Amniotic epithelial cell (primary cell): ENCODE measurements at regions not wholly inside any gene's neighbourhood (a gene's known extent, or its start where the extent isn't known, plus 50 kb on each side); places are given as distances from the start of the nearest gene placed in this dataset.

Experiments
- DNase-seq: peaks from one replicate; pipeline ENCODE4 v3.0.0-alpha.2; 2010; ENCODE audit warnings: low read depth

GRCh38 chr18:4639628-4640310 is 184.7 kb upstream of the DLGAP1 start:
- DNase-seq = no peak

- no peak for DNase-seq
These were observed 183.6 kb upstream of the DLGAP1 start for GRCh38 chr18:4638680-4639079.

- no peak for DNase-seq
These were observed 182.8 kb upstream of the DLGAP1 start for GRCh38 chr18:4637876-4638275.

- DNase-seq = no peak
These were observed 181.9 kb upstream of the DLGAP1 start for GRCh38 chr18:4636967-4637366.

- DNase-seq = no peak
These were observed 176.1 kb upstream of the DLGAP1 start for GRCh38 chr18:4631239-4631638.

- no peak for DNase-seq
These were observed 150.1 kb upstream of the DLGAP1 start for GRCh38 chr18:4605212-4605611.

- DNase-seq = no peak
These were observed 148.8 kb upstream of the DLGAP1 start for GRCh38 chr18:4603955-4604354.

- no peak for DNase-seq
These were observed 144.2 kb upstream of the DLGAP1 start for GRCh38 chr18:4599312-4599711.

- DNase-seq = no peak
These were observed 142.2 kb upstream of the DLGAP1 start for GRCh38 chr18:4597301-4597700.

- no peak for DNase-seq
These were observed 138.8 kb upstream of the DLGAP1 start for GRCh38 chr18:4593895-4594294.

- DNase-seq = no peak
These were observed 138.4 kb upstream of the DLGAP1 start for GRCh38 chr18:4593459-4593858.

- no peak for DNase-seq
These were observed 134.1 kb upstream of the DLGAP1 start for GRCh38 chr18:4589056-4589800.

- no peak for DNase-seq
These were observed 132.1 kb upstream of the DLGAP1 start for GRCh38 chr18:4587204-4587603.

- no peak for DNase-seq
These were observed 131.6 kb upstream of the DLGAP1 start for GRCh38 chr18:4586731-4587130.

GRCh38 chr18:4582431-4583335 is 127.6 kb upstream of the DLGAP1 start:
- no peak for DNase-seq

GRCh38 chr18:4581966-4582365 is 126.9 kb upstream of the DLGAP1 start:
- DNase-seq = no peak

GRCh38 chr18:4578449-4578848 is 123.3 kb upstream of the DLGAP1 start:
- no peak for DNase-seq

- no peak for DNase-seq
These were observed 118.6 kb upstream of the DLGAP1 start for GRCh38 chr18:4573735-4574134.

- DNase-seq = no peak
These were observed 102.4 kb upstream of the DLGAP1 start for GRCh38 chr18:4557502-4557901.

GRCh38 chr18:4551001-4551360 is 95.9 kb upstream of the DLGAP1 start:
- DNase-seq = no peak

- peak; percentile 8 for DNase-seq
These were observed 94.2 kb upstream of the DLGAP1 start for GRCh38 chr18:4549164-4549872.

- no peak for DNase-seq
These were observed 92.0 kb upstream of the DLGAP1 start for GRCh38 chr18:4547126-4547525.
